ENCODE measurements at regions not wholly inside any gene's neighbourhood (a gene's known extent, or its start where the extent isn't known, plus 50 kb on each side); places are given as distances from the start of the nearest gene placed in this dataset.
A peak's percentile ranks its signal among the peaks of the same experiment; 100 is the strongest.

- TF ChIP-seq CTCF (conservative IDR thresholded peaks at IDR 0.05): no peak
- no peaks in the 10 kb centered on the region for H3K9me3 ChIP-seq (ENCODE audit: control insufficient read depth, low read length)
- H3K9ac ChIP-seq (ENCODE audit: extremely low read depth, low read length, poor library complexity, severe bottlenecking): no peak overlapping the region
- Mint-ChIP-seq H3K9me3 (no peaks in the 10 kb centered on the region), H3K4me1 (no peaks in the 10 kb centered on the region), H3K36me3 (ENCODE audit: low read depth) (no peaks in the 10 kb centered on the region), H3K27ac (no peak overlapping the region), H3K4me3 (no peak overlapping the region), H3K27me3 (ENCODE audit: insufficient read depth) (no peaks in the 10 kb centered on the region)
- no peak for DNase-seq
- no peaks in the 10 kb centered on the region for H3K27me3 ChIP-seq (ENCODE audit: control insufficient read depth, insufficient read depth, low read length, poor library complexity, severe bottlenecking)
- H3K36me3 ChIP-seq (ENCODE audit: control insufficient read depth, insufficient read depth, low read length): no peaks in the 10 kb centered on the region
- no peaks in the 10 kb centered on the region for H3K4me1 ChIP-seq (ENCODE audit: control insufficient read depth, insufficient read depth, low read length)
- H3K4me3 ChIP-seq (ENCODE audit: low read length): no peak overlapping the region
- H3K27ac ChIP-seq (ENCODE audit: low read depth, low read length): peak overlapping the region; percentile 78
These were observed 167.3 kb upstream of the KCNJ6 start for GRCh38 chr21:38083535-38083934.

GRCh38 chr21:38086580-38086979, 170.2 kb upstream of the KCNJ15 start:
- no peaks in the 10 kb centered on the region for H3K4me1 Mint-ChIP-seq
- H3K4me3 ChIP-seq (ENCODE audit: low read length): no peak overlapping the region
- H3K9me3 Mint-ChIP-seq: no peaks in the 10 kb centered on the region
- no peaks in the 10 kb centered on the region for H3K27me3 ChIP-seq (ENCODE audit: control insufficient read depth, insufficient read depth, low read length, poor library complexity, severe bottlenecking)
- 96 to 100% methylated on average over 1 of the region's 1 CpG for WGBS, 2 experiments (ENCODE audit: insufficient coverage in 1 of 2, insufficient read length in 1 of 2)
- H3K27ac ChIP-seq (ENCODE audit: low read depth, low read length): no peak overlapping the region
- DNase-seq: no peak
- no peak overlapping the region for H3K4me3 Mint-ChIP-seq
- no peaks in the 10 kb centered on the region for H3K4me1 ChIP-seq (ENCODE audit: control insufficient read depth, insufficient read depth, low read length)
- no peaks in the 10 kb centered on the region for H3K36me3 Mint-ChIP-seq (ENCODE audit: low read depth)
- H3K36me3 ChIP-seq (ENCODE audit: control insufficient read depth, insufficient read depth, low read length): no peaks in the 10 kb centered on the region
- H3K9me3 ChIP-seq (ENCODE audit: control insufficient read depth, low read length): no peaks in the 10 kb centered on the region
- H3K9ac ChIP-seq (ENCODE audit: extremely low read depth, low read length, poor library complexity, severe bottlenecking): no peak overlapping the region
- TF ChIP-seq CTCF (conservative IDR thresholded peaks at IDR 0.05): no peak
- H3K27ac Mint-ChIP-seq: no peak overlapping the region
- H3K27me3 Mint-ChIP-seq (ENCODE audit: insufficient read depth): no peaks in the 10 kb centered on the region

- no peaks in the 10 kb centered on the region for H3K4me1 ChIP-seq (ENCODE audit: control insufficient read depth, insufficient read depth, low read length)
- H3K27me3 ChIP-seq (ENCODE audit: control insufficient read depth, insufficient read depth, low read length, poor library complexity, severe bottlenecking): no peaks in the 10 kb centered on the region
- H3K4me1 Mint-ChIP-seq: peaks cover 2% of the 10 kb centered on the region
- DNase-seq: no peak
- no peaks in the 10 kb centered on the region for H3K27me3 Mint-ChIP-seq (ENCODE audit: insufficient read depth)
- H3K27ac ChIP-seq (ENCODE audit: low read depth, low read length): no peak overlapping the region
- no peak for TF ChIP-seq CTCF (conservative IDR thresholded peaks at IDR 0.05)
- no peak overlapping the region for H3K9ac ChIP-seq (ENCODE audit: extremely low read depth, low read length, poor library complexity, severe bottlenecking)
- H3K4me3 ChIP-seq (ENCODE audit: low read length): no peak overlapping the region
- H3K4me3 Mint-ChIP-seq: no peak overlapping the region
- H3K36me3 Mint-ChIP-seq (ENCODE audit: low read depth): no peaks in the 10 kb centered on the region
- no peaks in the 10 kb centered on the region for H3K36me3 ChIP-seq (ENCODE audit: control insufficient read depth, insufficient read depth, low read length)
- H3K27ac Mint-ChIP-seq: no peak overlapping the region
- H3K9me3 ChIP-seq (ENCODE audit: control insufficient read depth, low read length): no peaks in the 10 kb centered on the region
- whole genome bisulfite sequencing, 2 experiments (ENCODE audit: insufficient coverage in 1 of 2, insufficient read length in 1 of 2): 93 to 96% methylated on average over 10 to 13 of the region's 13 CpGs
- no peaks in the 10 kb centered on the region for H3K9me3 Mint-ChIP-seq
These were observed 167.7 kb upstream of the KCNJ15 start for GRCh38 chr21:38088916-38089762.
